GM13977 (cell line): ENCODE measurements at regions not wholly inside any gene's neighbourhood (a gene's known extent, or its start where the extent isn't known, plus 50 kb on each side); places are given as distances from the start of the nearest gene placed in this dataset.
"Not testable (repeated sequence)": the region's sequence is repeated elsewhere in the genome, so short reads cannot be mapped to it uniquely, and the experiment has no call there.

ENCODE experiments used
- DNase-seq: peaks from one replicate; pipeline ENCODE4 v3.0.0; 2012; ENCODE audit warnings: low spot score
- in situ Hi-C: fragments of 300-500 bp; cut with MboI; formaldehyde crosslinking; loops from one replicate; pipeline ENCODE4 v1.12.0; 2022; ENCODE audit warnings: low sequenced_read_pairs, low pct_unique_long_range_greater_than_20kb, mixed read lengths, inconsistent platforms; ENCODE audit not compliant: unreplicated experiment
- TF ChIP-seq, protein P1 (sequence below): IDR thresholded peaks from 2 replicates; pipeline ENCODE4 v1.5.1; 2012; ENCODE audit warnings: mild to moderate bottlenecking, control low read depth; ENCODE audit not compliant: insufficient read depth; ENCODE audit errors: extremely low read depth, missing control alignments

GRCh38 chr10:118963933-118964332, 65.6 kb upstream of the NANOS1 start:
- in situ Hi-C loops: no loop called here
- no peak for DNase-seq
- TF ChIP-seq, protein P1, sequence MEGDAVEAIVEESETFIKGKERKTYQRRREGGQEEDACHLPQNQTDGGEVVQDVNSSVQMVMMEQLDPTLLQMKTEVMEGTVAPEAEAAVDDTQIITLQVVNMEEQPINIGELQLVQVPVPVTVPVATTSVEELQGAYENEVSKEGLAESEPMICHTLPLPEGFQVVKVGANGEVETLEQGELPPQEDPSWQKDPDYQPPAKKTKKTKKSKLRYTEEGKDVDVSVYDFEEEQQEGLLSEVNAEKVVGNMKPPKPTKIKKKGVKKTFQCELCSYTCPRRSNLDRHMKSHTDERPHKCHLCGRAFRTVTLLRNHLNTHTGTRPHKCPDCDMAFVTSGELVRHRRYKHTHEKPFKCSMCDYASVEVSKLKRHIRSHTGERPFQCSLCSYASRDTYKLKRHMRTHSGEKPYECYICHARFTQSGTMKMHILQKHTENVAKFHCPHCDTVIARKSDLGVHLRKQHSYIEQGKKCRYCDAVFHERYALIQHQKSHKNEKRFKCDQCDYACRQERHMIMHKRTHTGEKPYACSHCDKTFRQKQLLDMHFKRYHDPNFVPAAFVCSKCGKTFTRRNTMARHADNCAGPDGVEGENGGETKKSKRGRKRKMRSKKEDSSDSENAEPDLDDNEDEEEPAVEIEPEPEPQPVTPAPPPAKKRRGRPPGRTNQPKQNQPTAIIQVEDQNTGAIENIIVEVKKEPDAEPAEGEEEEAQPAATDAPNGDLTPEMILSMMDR: no peak

- DNase-seq, in situ Hi-C loops: not testable (repeated sequence)
These were observed 65.0 kb upstream of the NANOS1 start for GRCh38 chr10:118964476-118964875.

GRCh38 chr10:118965096-118965495, 64.4 kb upstream of the NANOS1 start:
- no peak for DNase-seq
- TF ChIP-seq, protein P1: no peak
- in situ Hi-C loops: no loop called here

GRCh38 chr10:118965645-118966044, 63.9 kb upstream of the NANOS1 start:
- TF ChIP-seq, protein P1: no peak
- DNase-seq: no peak
- in situ Hi-C loops: no loop called here

- no peak for DNase-seq
- TF ChIP-seq, protein P1: no peak
- in situ Hi-C loops: no loop called here
These were observed 63.3 kb upstream of the NANOS1 start for GRCh38 chr10:118966076-118966849.

DNA sequence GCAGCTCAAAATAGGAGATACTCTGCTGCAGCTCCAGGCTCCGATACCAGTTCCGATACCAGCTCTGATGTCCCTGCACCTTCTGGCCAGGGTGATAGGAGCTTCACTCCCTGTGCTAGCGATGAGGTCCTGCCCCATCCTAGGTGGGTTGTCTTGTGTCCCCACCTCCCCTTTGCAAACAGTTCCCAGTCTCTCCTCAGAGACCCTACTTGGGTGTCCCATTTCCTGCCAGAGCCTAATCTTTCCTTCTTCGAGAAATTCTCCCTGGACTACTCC, 62.7 kb upstream of the NANOS1 start:
- TF ChIP-seq, protein P1: no peak
- no peak for DNase-seq
- in situ Hi-C loops: no loop called here

- in situ Hi-C loops: no loop called here
- no peak for DNase-seq
- TF ChIP-seq, protein P1: no peak
These were observed 62.4 kb upstream of the NANOS1 start for GRCh38 chr10:118967160-118967559.
